DMS53 treated with DMSO at 0.1 percent for 48 hours (cell line): ENCODE measurements at regions not wholly inside any gene's neighbourhood (a gene's known extent, or its start where the extent isn't known, plus 50 kb on each side); places are given as distances from the start of the nearest gene placed in this dataset.

Source experiments
- DNase-seq: peaks from one replicate; lab custom pipeline; 2025; ENCODE audit not compliant: unreplicated experiment; lab: John Stamatoyannopoulos, UW

DNA sequence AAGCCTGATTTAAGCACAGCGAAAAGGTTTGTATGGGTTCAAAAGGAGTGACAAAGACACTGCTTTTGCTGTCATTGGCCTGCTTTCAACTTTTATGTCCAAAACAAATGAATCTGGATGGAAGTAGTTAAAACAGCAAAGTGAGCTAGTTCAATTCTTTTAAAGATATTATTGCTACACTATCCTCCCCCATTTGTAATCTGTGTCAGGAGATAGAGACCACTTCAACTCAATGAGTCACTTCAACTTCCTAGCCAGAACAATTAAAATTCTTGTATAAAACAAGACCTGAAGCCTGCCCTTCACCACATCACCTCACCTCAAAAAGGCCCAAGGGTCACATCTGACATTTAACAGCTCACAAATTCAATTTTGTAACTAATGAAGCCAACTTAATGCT lies 364.1 kb upstream of the LYPLAL1 start:
- no peak for DNase-seq

- no peak for DNase-seq
Observed at GRCh38 chr1:218810306-218810705, 363.4 kb upstream of the LYPLAL1 start.

DNA sequence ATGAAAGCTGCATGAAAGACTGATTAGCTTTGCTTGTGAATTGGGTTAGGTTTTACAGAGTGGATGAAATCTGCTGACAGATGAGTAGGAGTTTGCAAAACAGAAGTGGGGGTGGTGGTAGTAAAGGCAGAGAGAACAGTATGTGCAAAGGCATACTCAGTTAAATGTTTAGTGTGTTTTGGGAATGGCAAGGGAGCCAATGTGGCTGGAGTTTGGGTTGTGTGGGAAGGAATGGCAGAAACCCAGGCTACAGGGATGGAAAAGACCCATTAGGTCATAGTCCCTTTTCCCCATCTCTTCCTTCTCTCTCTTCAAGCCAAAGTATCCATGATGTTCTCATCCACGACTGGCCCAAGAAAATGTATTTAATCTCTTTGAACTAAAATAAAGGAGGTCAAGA lies 362.2 kb upstream of the LYPLAL1 start:
- no peak for DNase-seq

DNA sequence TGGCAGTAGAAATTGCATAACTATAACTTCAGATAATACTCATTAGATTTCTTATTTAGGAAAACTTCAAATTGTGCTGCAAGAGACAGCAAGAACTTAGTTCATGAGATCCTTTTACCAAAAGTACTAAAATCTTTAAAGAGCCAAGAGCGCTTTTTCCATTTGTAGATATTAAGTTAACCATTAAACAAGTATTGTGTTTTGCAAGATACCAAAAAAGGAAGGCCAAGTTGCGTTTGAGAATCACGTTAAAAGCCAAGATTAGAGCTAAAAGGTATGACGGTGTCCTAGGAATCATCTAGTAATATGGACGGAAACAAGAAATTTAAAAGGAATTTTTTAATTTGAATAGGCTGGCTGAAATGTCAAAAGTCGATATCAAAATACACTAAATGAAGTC lies 361.3 kb upstream of the LYPLAL1 start:
- no peak for DNase-seq

DNA sequence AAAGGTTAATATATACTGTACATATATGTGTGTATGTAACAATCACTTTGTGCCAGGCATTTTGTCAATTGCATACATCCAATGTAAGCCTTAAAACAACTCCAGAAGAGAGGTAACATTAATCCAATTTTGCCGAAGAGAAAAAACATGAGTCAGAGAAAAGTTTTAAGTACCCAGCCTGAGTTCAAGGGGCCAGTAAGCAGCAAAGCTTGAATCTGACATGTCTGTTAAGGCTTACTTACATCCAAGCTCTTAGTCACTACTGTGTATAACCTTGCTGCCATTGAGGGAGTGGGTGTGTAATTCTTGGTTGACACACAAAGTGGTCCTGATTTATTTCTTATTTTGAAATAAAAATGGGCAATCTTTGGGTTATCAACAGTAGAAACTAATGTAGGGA lies 360.4 kb upstream of the LYPLAL1 start:
- no peak for DNase-seq

DNA sequence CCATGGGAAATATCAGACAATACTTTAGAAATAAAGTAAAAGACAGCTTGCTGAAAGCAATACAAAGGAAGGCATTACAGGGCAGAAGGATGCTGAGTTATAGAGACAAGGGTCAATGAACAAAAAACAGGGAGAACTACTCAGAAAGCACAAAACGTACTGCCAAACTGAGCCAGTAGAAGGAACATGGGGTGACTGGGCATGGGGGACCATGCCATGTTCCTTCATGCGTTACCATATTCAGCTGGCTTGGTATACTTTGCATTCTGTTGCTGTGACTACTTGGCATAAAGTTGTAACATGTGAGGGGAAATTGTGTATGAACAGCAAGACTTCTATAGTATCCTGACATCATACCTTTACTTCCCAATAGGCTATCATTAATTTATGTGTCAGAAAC lies 358.6 kb upstream of the LYPLAL1 start:
- DNase-seq, result no peak

GRCh38 chr1:218817071-218817470 lies 356.6 kb upstream of the LYPLAL1 start:
- DNase-seq, result no peak

GRCh38 chr1:218817691-218818465 lies 355.8 kb upstream of the LYPLAL1 start:
- DNase-seq, result no peak

DNA sequence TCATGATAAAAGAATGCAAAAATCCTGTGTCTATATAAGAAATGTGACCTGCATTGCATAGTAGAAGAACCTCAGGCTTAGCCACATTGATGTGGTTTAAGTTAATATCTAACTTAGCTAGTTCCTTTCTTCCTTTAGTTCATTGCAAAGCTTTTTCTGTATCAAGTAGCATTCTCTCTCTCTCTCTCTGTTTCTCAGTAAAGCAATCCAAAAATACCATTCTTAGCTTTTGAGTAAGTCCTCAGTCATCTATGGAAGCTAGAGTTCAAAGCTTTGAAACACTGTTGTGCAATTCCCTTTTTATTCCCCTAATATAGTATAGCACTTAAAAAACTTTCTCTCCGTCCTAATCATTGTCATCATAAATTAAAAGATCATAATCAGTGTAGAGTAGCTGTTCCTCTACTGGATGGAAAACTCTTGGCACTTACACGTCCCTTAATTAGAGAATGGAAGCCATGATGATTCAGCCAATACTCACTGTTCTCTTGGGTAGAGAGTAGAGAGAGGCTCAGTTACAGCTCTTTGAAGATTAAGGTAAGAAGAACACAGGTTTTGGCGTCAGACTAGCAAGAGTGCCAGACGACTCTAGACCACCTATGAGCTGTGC lies 350.3 kb upstream of the LYPLAL1 start:
- DNase-seq, result no peak

- no peak for DNase-seq
Observed at GRCh38 chr1:218827486-218827885, 346.2 kb upstream of the LYPLAL1 start.

DNA sequence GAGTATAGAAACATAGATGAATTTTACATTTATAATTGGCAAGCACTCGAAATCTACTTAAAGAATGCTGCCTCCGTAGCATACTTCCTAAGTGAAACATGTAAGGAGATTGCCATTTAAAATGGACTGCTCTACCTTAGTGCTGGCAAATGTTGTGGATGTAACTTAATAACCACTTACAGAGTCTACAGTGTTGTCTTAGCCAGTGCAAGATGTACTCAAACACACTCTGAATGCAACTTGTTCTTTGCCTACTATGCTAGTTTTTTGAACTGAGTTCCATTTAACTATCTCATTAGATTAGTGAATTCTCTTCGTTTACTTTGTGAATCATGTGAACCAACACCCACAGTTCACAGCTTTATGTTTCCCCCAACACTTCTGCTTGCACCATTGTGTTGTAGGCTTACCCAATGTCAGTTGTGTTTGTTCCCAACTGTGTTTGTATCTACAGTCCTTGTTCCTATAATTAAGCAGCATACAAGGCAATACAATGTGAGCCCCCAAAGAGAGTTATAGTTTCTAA lies 345.5 kb upstream of the LYPLAL1 start:
- DNase-seq, result peak; percentile 27

DNA sequence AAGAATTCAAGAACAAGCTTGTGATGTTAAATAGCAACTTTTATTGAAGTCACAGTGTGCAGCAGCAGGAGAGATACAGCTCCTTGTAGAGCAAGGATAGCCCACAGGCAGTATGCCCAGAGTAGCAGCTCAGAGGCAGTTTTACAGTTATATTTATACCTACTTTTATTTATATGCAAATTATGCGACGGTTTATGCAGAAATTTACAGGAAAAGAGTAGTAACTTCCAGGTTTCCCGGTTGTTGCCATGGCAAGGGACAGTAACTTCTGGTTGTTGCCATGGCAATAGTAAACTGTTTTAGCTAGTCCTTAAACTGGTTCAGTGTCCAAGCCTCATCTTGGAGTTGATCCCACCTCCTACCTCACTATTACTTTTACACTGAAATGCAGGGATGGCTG lies 344.6 kb upstream of the LYPLAL1 start:
- no peak for DNase-seq

DNA sequence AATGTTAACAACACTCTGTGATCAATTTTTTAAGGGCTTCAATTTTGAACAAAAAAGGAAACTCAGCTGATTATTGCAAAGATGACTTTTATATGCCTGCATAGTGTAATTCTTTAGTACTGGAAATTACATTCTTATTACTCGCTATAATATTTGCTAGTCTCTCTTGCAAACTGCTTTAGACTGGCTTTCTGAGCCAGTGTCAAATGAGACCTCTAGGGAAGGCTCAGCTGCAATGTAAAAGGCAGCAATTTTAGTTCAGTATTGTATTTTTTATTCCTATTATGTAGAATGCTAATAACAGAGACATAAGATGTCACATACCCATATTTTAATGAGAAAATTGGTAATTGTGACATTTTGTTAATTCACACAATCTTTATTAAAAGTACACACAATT lies 338.1 kb upstream of the LYPLAL1 start:
- DNase-seq, result no peak

DNA sequence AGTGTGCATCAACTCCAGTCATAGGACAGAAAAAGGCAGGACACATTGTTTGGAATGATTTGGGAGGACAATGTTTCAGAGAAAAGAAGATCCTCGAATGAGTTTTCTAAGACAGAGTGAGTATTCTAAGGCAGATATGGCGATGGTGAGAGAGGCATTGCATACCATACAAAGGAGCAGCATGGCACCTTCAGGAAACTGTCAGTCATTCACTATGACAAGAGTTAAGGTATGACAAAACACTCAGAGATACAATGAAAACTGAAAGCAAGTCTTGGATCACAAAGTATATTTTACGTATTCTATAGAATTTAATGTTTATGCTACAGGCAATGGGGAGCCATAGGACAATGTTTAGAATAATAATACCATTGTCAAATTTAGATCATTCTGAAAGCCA lies 337.4 kb upstream of the LYPLAL1 start:
- no peak for DNase-seq

DNA sequence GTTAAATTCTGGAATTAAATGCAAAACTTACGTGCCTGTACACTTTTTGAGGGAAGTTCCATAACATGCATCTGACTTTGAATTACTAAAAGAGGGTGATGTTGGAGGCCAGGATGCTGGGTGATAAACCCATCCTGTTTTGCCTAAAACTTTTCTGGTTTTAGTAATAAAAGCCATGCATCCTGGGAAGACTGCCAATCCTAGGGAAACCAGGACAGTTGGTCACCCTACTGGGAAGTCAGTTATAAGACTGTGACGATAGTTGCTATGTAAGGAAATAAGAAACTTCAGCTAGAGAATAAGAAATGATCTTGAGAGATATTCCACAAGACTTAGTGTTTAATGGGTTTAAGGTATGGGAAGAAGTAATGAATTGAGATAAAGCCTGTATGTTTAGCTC lies 336.6 kb upstream of the LYPLAL1 start:
- DNase-seq, result no peak

- DNase-seq, result no peak
Observed at GRCh38 chr1:218845589-218845988, 328.1 kb upstream of the LYPLAL1 start.

- no peak for DNase-seq
Observed at GRCh38 chr1:218846181-218846580, 327.5 kb upstream of the LYPLAL1 start.

DNA sequence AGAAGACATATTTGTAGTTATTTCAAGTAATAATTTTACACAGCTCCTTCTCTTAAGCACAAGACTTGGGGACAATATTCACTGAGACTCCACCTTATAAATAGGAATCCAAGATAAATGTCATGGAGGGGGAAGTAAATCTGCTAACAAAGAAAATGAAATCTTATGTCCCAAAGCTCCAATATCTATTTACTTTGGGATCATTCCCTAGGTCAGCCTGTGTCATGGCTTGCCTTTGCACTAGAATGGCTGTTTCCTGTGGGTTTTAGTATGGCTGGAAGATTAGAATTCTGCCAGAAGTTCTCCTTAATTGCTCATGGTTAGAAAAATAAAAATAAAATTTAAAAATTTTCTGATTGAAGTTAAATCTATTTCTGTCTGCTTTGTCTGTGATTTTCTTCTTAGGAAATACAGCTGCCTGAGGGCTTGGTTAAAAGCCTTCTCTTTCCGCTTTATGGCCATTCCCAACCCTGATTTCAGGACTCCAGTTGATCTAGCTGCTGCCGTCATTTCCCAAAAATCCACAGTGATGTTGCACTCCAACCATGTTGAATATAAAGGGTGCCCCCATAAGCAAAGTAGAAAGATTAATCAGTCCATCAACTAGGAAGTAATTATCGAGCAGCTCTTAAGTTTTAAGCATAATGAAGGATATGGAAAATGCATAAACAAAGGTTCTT lies 326.4 kb upstream of the LYPLAL1 start:
- no peak for DNase-seq

- no peak for DNase-seq
Observed at GRCh38 chr1:218848009-218848408, 325.7 kb upstream of the LYPLAL1 start.

GRCh38 chr1:218850367-218850766 lies 323.3 kb upstream of the LYPLAL1 start:
- DNase-seq, result no peak

GRCh38 chr1:218851586-218851985 lies 322.1 kb upstream of the LYPLAL1 start:
- no peak for DNase-seq

GRCh38 chr1:218852527-218852926 lies 321.2 kb upstream of the LYPLAL1 start:
- no peak for DNase-seq
